ENCODE measurements at regions not wholly inside any gene's neighbourhood (a gene's known extent, or its start where the extent isn't known, plus 50 kb on each side); places are given as distances from the start of the nearest gene placed in this dataset.

DNA sequence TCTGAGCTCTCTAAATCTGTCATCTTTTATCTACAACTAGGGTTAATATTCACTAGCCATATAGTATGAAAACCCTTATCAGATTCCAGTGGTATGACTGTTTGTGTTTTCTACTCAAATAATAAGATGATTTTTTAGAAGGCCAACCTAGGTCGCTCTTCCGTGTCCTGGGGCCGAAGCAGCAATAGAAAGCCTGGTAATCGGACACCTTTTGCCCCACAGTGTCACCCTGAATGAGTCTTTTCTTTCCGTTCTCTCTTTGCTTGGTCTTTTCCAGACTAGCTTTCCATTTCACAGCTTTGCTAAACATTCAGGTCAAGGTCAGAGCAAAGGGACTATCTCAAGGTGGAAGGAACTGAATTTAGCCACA, 243.3 kb upstream of the ANKRD55 start (continued):
- TF ChIP-seq, protein P1, sequence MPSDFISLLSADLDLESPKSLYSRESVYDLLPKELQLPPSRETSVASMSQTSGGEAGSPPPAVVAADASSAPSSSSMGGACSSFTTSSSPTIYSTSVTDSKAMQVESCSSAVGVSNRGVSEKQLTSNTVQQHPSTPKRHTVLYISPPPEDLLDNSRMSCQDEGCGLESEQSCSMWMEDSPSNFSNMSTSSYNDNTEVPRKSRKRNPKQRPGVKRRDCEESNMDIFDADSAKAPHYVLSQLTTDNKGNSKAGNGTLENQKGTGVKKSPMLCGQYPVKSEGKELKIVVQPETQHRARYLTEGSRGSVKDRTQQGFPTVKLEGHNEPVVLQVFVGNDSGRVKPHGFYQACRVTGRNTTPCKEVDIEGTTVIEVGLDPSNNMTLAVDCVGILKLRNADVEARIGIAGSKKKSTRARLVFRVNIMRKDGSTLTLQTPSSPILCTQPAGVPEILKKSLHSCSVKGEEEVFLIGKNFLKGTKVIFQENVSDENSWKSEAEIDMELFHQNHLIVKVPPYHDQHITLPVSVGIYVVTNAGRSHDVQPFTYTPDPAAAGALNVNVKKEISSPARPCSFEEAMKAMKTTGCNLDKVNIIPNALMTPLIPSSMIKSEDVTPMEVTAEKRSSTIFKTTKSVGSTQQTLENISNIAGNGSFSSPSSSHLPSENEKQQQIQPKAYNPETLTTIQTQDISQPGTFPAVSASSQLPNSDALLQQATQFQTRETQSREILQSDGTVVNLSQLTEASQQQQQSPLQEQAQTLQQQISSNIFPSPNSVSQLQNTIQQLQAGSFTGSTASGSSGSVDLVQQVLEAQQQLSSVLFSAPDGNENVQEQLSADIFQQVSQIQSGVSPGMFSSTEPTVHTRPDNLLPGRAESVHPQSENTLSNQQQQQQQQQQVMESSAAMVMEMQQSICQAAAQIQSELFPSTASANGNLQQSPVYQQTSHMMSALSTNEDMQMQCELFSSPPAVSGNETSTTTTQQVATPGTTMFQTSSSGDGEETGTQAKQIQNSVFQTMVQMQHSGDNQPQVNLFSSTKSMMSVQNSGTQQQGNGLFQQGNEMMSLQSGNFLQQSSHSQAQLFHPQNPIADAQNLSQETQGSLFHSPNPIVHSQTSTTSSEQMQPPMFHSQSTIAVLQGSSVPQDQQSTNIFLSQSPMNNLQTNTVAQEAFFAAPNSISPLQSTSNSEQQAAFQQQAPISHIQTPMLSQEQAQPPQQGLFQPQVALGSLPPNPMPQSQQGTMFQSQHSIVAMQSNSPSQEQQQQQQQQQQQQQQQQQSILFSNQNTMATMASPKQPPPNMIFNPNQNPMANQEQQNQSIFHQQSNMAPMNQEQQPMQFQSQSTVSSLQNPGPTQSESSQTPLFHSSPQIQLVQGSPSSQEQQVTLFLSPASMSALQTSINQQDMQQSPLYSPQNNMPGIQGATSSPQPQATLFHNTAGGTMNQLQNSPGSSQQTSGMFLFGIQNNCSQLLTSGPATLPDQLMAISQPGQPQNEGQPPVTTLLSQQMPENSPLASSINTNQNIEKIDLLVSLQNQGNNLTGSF (CRISPR knock-in tag; IDR thresholded peaks at IDR 0.05), result no peak
- TF ChIP-seq ZFP1 (CRISPR knock-in tag; IDR thresholded peaks at IDR 0.05) (no peak), ATF7-NPFF (CRISPR knock-in tag; IDR thresholded peaks at IDR 0.05; ENCODE audit: low read depth) (no peak), ERF (CRISPR knock-in tag; IDR thresholded peaks at IDR 0.05) (no peak), HOXA7 (CRISPR knock-in tag; IDR thresholded peaks at IDR 0.05) (no peak), RARG (CRISPR knock-in tag; IDR thresholded peaks at IDR 0.05; ENCODE audit: low read depth) (no peak), ZBTB8A (CRISPR knock-in tag; IDR thresholded peaks at IDR 0.05; ENCODE audit: borderline replicate concordance, low read depth) (no peak), NCOA1 (CRISPR knock-in tag; IDR thresholded peaks at IDR 0.05) (no peak), ZNF850 (CRISPR knock-in tag; conservative IDR thresholded peaks at IDR 0.05) (no peak), NFIC (IDR thresholded peaks at IDR 0.05; ENCODE audit: low read length) (0 out of 2 replicates have a peak, but pooled peaks have one; percentile 34), SMYD3 (CRISPR knock-in tag; IDR thresholded peaks at IDR 0.05) (no peak), FIP1L1 (IDR thresholded peaks at IDR 0.05; ENCODE audit: borderline replicate concordance, insufficient read depth, low read depth, low read length) (no peak), ZMYM4 (CRISPR knock-in tag; IDR thresholded peaks at IDR 0.05) (peak; percentile 44; the same call in 1 of the 2 replicates), ZNF354B (CRISPR knock-in tag; IDR thresholded peaks at IDR 0.05) (no peak), ZNF326 (CRISPR knock-in tag; IDR thresholded peaks at IDR 0.05; ENCODE audit: borderline replicate concordance) (no peak), ZC3H13 (CRISPR knock-in tag; IDR thresholded peaks at IDR 0.05) (no peak), ZNF790 (CRISPR knock-in tag; IDR thresholded peaks at IDR 0.05; ENCODE audit: borderline replicate concordance) (no peak), REPIN1 (CRISPR knock-in tag; IDR thresholded peaks at IDR 0.05; ENCODE audit: borderline replicate concordance, low read depth) (no peak)
- TF ChIP-seq, protein P2, sequence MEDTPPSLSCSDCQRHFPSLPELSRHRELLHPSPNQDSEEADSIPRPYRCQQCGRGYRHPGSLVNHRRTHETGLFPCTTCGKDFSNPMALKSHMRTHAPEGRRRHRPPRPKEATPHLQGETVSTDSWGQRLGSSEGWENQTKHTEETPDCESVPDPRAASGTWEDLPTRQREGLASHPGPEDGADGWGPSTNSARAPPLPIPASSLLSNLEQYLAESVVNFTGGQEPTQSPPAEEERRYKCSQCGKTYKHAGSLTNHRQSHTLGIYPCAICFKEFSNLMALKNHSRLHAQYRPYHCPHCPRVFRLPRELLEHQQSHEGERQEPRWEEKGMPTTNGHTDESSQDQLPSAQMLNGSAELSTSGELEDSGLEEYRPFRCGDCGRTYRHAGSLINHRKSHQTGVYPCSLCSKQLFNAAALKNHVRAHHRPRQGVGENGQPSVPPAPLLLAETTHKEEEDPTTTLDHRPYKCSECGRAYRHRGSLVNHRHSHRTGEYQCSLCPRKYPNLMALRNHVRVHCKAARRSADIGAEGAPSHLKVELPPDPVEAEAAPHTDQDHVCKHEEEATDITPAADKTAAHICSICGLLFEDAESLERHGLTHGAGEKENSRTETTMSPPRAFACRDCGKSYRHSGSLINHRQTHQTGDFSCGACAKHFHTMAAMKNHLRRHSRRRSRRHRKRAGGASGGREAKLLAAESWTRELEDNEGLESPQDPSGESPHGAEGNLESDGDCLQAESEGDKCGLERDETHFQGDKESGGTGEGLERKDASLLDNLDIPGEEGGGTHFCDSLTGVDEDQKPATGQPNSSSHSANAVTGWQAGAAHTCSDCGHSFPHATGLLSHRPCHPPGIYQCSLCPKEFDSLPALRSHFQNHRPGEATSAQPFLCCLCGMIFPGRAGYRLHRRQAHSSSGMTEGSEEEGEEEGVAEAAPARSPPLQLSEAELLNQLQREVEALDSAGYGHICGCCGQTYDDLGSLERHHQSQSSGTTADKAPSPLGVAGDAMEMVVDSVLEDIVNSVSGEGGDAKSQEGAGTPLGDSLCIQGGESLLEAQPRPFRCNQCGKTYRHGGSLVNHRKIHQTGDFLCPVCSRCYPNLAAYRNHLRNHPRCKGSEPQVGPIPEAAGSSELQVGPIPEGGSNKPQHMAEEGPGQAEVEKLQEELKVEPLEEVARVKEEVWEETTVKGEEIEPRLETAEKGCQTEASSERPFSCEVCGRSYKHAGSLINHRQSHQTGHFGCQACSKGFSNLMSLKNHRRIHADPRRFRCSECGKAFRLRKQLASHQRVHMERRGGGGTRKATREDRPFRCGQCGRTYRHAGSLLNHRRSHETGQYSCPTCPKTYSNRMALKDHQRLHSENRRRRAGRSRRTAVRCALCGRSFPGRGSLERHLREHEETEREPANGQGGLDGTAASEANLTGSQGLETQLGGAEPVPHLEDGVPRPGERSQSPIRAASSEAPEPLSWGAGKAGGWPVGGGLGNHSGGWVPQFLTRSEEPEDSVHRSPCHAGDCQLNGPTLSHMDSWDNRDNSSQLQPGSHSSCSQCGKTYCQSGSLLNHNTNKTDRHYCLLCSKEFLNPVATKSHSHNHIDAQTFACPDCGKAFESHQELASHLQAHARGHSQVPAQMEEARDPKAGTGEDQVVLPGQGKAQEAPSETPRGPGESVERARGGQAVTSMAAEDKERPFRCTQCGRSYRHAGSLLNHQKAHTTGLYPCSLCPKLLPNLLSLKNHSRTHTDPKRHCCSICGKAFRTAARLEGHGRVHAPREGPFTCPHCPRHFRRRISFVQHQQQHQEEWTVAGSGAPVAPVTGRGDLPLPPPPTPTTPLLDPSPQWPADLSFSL (CRISPR knock-in tag; IDR thresholded peaks at IDR 0.05), result no peak
- TF ChIP-seq, protein P3, sequence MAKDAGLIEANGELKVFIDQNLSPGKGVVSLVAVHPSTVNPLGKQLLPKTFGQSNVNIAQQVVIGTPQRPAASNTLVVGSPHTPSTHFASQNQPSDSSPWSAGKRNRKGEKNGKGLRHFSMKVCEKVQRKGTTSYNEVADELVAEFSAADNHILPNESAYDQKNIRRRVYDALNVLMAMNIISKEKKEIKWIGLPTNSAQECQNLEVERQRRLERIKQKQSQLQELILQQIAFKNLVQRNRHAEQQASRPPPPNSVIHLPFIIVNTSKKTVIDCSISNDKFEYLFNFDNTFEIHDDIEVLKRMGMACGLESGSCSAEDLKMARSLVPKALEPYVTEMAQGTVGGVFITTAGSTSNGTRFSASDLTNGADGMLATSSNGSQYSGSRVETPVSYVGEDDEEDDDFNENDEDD (CRISPR knock-in tag; IDR thresholded peaks at IDR 0.05; ENCODE audit: borderline replicate concordance), result no peak

All from HepG2 (cell line).